H9 (cell line): ENCODE measurements at regions not wholly inside any gene's neighbourhood (a gene's known extent, or its start where the extent isn't known, plus 50 kb on each side); places are given as distances from the start of the nearest gene placed in this dataset.

Experiments
- DNase-seq: peaks from one replicate; pipeline ENCODE4 v3.0.0-alpha.2; 2017
- H2AFZ ChIP-seq: one replicate; pipeline ENCODE4 v1.6.1; 2013; ENCODE audit warnings: mild to moderate bottlenecking, low read length, control low read depth, moderate library complexity
- H2AK5ac ChIP-seq: 2 replicates; pipeline ENCODE4 v1.6.1; 2013; ENCODE audit warnings: low read length, control low read depth, mixed read lengths; ENCODE audit not compliant: insufficient read length
- H2BK120ac ChIP-seq: one replicate; pipeline ENCODE4 v1.6.1; 2013; ENCODE audit warnings: low read depth, mild to moderate bottlenecking, low read length, control low read depth, inconsistent platforms; ENCODE audit not compliant: poor library complexity, severe bottlenecking
- H2BK12ac ChIP-seq: 2 replicates; pipeline ENCODE4 v1.6.1; 2013; ENCODE audit warnings: low read length, control low read depth, mixed read lengths, low read depth; ENCODE audit not compliant: insufficient read length
- H2BK15ac ChIP-seq: 2 replicates; pipeline ENCODE4 v1.6.1; 2013; ENCODE audit warnings: low read depth, low read length, control low read depth
- H2BK20ac ChIP-seq: one replicate; pipeline ENCODE4 v1.6.1; 2013; ENCODE audit warnings: low read depth, mild to moderate bottlenecking, low read length, control low read depth, inconsistent platforms; ENCODE audit not compliant: poor library complexity, severe bottlenecking
- H2BK5ac ChIP-seq: 2 replicates; pipeline ENCODE4 v1.6.1; 2013; ENCODE audit warnings: low read length, control low read depth, mixed read lengths; ENCODE audit not compliant: insufficient read length
- H3K14ac ChIP-seq: 2 replicates; pipeline ENCODE4 v1.6.1; 2013; ENCODE audit warnings: low read length, control low read depth; ENCODE audit not compliant: insufficient read depth
- H3K18ac ChIP-seq: 2 replicates; pipeline ENCODE4 v1.6.1; 2013; ENCODE audit warnings: low read depth, mild to moderate bottlenecking, mixed read lengths, low read length, control low read depth; ENCODE audit not compliant: insufficient read length
- H3K23ac ChIP-seq: 2 replicates; pipeline ENCODE4 v1.6.1; 2013; ENCODE audit warnings: low read length, control low read depth, mixed read lengths, low read depth; ENCODE audit not compliant: insufficient read length
- H3K23me2 ChIP-seq: 2 replicates; pipeline ENCODE4 v1.6.1; 2013; ENCODE audit warnings: low read depth, mild to moderate bottlenecking, mixed read lengths, low read length, control low read depth; ENCODE audit not compliant: insufficient read length, poor library complexity, severe bottlenecking
- H3K27ac ChIP-seq: 2 replicates; pipeline ENCODE4 v1.5.1; 2013; ENCODE audit warnings: low read length, control low read depth, mixed read lengths, low read depth; ENCODE audit not compliant: insufficient read length
- H3K27me3 ChIP-seq: 2 replicates; pipeline ENCODE4 v1.6.1; 2013; ENCODE audit warnings: low read length, control low read depth, inconsistent platforms; ENCODE audit not compliant: insufficient read depth
- H3K4ac ChIP-seq: 2 replicates; pipeline ENCODE4 v1.6.1; 2013; ENCODE audit warnings: low read depth, mild to moderate bottlenecking, control low read depth, inconsistent platforms, low read length, moderate library complexity
- H3K4me1 ChIP-seq: 2 replicates; pipeline ENCODE4 v1.6.1; 2013; ENCODE audit warnings: low read length, control low read depth, inconsistent platforms; ENCODE audit not compliant: insufficient read depth
- H3K4me2 ChIP-seq: 2 replicates; pipeline ENCODE4 v1.6.1; 2013; ENCODE audit warnings: low read length, control low read depth, mixed read lengths; ENCODE audit not compliant: insufficient read length, insufficient read depth
- H3K56ac ChIP-seq: 2 replicates; pipeline ENCODE4 v1.6.1; 2013; ENCODE audit warnings: low read depth, mild to moderate bottlenecking, mixed read lengths, low read length, control low read depth; ENCODE audit not compliant: insufficient read length
- H3K79me1 ChIP-seq: 2 replicates; pipeline ENCODE4 v1.6.1; 2013; ENCODE audit warnings: low read depth, mild to moderate bottlenecking, moderate library complexity, low read length, control low read depth, inconsistent platforms; ENCODE audit not compliant: insufficient read depth, poor library complexity, severe bottlenecking
- H3K79me2 ChIP-seq: 2 replicates; pipeline ENCODE4 v1.6.1; 2013; ENCODE audit warnings: low read length, control low read depth, inconsistent platforms; ENCODE audit not compliant: insufficient read depth
- H3K9ac ChIP-seq: 2 replicates; pipeline ENCODE4 v1.6.1; 2013; ENCODE audit warnings: low read length, control low read depth, mixed read lengths; ENCODE audit not compliant: insufficient read length; ENCODE audit errors: extremely low read depth
- H3K9me3 ChIP-seq: one replicate; pipeline ENCODE4 v1.6.1; 2013; ENCODE audit warnings: low read depth, low read length, inconsistent platforms; ENCODE audit not compliant: control insufficient read depth
- H3T11ph ChIP-seq: one replicate; pipeline ENCODE4 v1.6.1; 2013; ENCODE audit warnings: mild to moderate bottlenecking, low read length, control low read depth, inconsistent platforms
- H4K20me1 ChIP-seq: one replicate; pipeline ENCODE4 v1.6.1; 2013; ENCODE audit not compliant: control insufficient read depth, insufficient read length, insufficient read depth
- H4K5ac ChIP-seq: 2 replicates; pipeline ENCODE4 v1.6.1; 2013; ENCODE audit warnings: low read depth, mild to moderate bottlenecking, mixed read lengths, low read length, control low read depth; ENCODE audit not compliant: insufficient read length
- H4K8ac ChIP-seq: replicated peaks from 2 replicates; pipeline ENCODE4 v1.6.1; 2013; ENCODE audit warnings: low read length, control low read depth, mixed read lengths, low read depth; ENCODE audit not compliant: insufficient read length
- H4K91ac ChIP-seq: 2 replicates; pipeline ENCODE4 v1.6.1; 2013; ENCODE audit warnings: low read depth, mild to moderate bottlenecking, moderate library complexity, mixed read lengths, low read length, control low read depth; ENCODE audit not compliant: insufficient read length
- H3K27ac Mint-ChIP-seq, 3 experiments: 2 replicates in 2 of 3; 3 replicates in 1 of 3; pipeline ENCODE4 v1.8.0; 2020 to 2021; ENCODE audit warnings: mixed read lengths in 3 of 3, mild to moderate bottlenecking in 1 of 3, moderate library complexity in 1 of 3
- H3K27me3 Mint-ChIP-seq: 2 replicates; pipeline ENCODE4 v1.8.0; 2021; ENCODE audit warnings: low read depth, mild to moderate bottlenecking, moderate library complexity, mixed read lengths
- H3K36me3 Mint-ChIP-seq, 3 experiments: 2 replicates in 2 of 3; 3 replicates in 1 of 3; pipeline ENCODE4 v1.8.0; 2020 to 2021; ENCODE audit warnings: low read depth in 3 of 3, mixed read lengths in 3 of 3; ENCODE audit not compliant: insufficient read depth in 1 of 3
- H3K4me1 Mint-ChIP-seq, 2 experiments: 2 replicates each; pipeline ENCODE4 v1.8.0; 2020; ENCODE audit warnings: mixed read lengths in 2 of 2
- H3K4me3 Mint-ChIP-seq, 2 experiments: 2 replicates in 1 of 2; 3 replicates in 1 of 2; pipeline ENCODE4 v1.8.0; 2020 to 2021; ENCODE audit warnings: mild to moderate bottlenecking in 2 of 2, mixed read lengths in 2 of 2, moderate library complexity in 1 of 2
- H3K9me3 Mint-ChIP-seq, 2 experiments: 2 replicates in 1 of 2; 3 replicates in 1 of 2; pipeline ENCODE4 v1.8.0; 2020; ENCODE audit warnings: mild to moderate bottlenecking in 2 of 2, mixed read lengths in 2 of 2, moderate library complexity in 1 of 2
- CTCF ChIP-seq: fragments of 200-600 bp; sonication (generic); conservative IDR thresholded peaks from 3 replicates; pipeline ENCODE4 v1.8.0; 2021; ENCODE audit warnings: antibody characterized with exemption, mild to moderate bottlenecking
- WGBS: extraction: QIAGEN DNeasy Blood & Tissue Kit; methylation state at CpG from one replicate; pipeline ENCODE4 v1.1.7; 2013; ENCODE audit warnings: missing lambda C conversion rate, low lambda C conversion rate, mixed read lengths; ENCODE audit not compliant: insufficient read length; ENCODE audit errors: extremely low coverage; 5-methylcytosine and 5-hydroxymethylcytosine counted together

GRCh38 chr12:75874441-75874840, 157.1 kb downstream of the PHLDA1 start:
- H4K5ac ChIP-seq, result no peak overlapping the region
- H2AFZ ChIP-seq, result no peak overlapping the region
- Mint-ChIP-seq H3K4me1 (peaks cover 33 to 37% of the 10 kb centered on the region in 2 experiments), H3K36me3 (peaks cover 5 to 22% (median 7%) of the 10 kb centered on the region in 3 experiments; a peak in 6 of 7 replicates), H3K27me3 (no peaks in the 10 kb centered on the region; the same call in 1 of the 2 replicates), H3K9me3 (peaks cover 0 to 8% of the 10 kb centered on the region in 2 experiments; a peak in 3 of 5 replicates), H3K4me3 (no peak overlapping the region), H3K27ac (no peak overlapping the region)
- no peak overlapping the region for H3K4me2 ChIP-seq
- H3K56ac ChIP-seq, result no peak overlapping the region
- H3K9me3 ChIP-seq, result no peaks in the 10 kb centered on the region
- H3K27me3 ChIP-seq, result no peaks in the 10 kb centered on the region
- H2BK5ac ChIP-seq, result no peak overlapping the region
- H4K91ac ChIP-seq, result no peak overlapping the region
- WGBS, result no CpG with 5 or more reads among the region's 2 CpGs
- H2BK120ac ChIP-seq, result no peak overlapping the region
- no peak overlapping the region for H3K14ac ChIP-seq
- no peak overlapping the region for H2AK5ac ChIP-seq
- H4K8ac ChIP-seq, result no peak overlapping the region
- no peaks in the 10 kb centered on the region for H3K79me2 ChIP-seq
- H2BK15ac ChIP-seq, result no peak overlapping the region
- no peak overlapping the region for H3K4ac ChIP-seq
- H2BK20ac ChIP-seq, result no peak overlapping the region
- TF ChIP-seq CTCF, result no peak
- H3K18ac ChIP-seq, result no peak overlapping the region
- H3K23ac ChIP-seq, result no peak overlapping the region
- H3K23me2 ChIP-seq, result no peaks in the 10 kb centered on the region
- no peak overlapping the region for H3K9ac ChIP-seq
- H3K79me1 ChIP-seq, result no peaks in the 10 kb centered on the region
- no peak overlapping the region for H2BK12ac ChIP-seq
- H3K4me1 ChIP-seq, result no peaks in the 10 kb centered on the region; the same call in 1 of the 2 replicates
- H4K20me1 ChIP-seq, result no peaks in the 10 kb centered on the region
- H3K27ac ChIP-seq, result no peak overlapping the region
- no peak overlapping the region for H3T11ph ChIP-seq
- no peak for DNase-seq
